Middle frontal gyrus (tissue), 1 donor: ENCODE measurements at regions not wholly inside any gene's neighbourhood (a gene's known extent, or its start where the extent isn't known, plus 50 kb on each side); places are given as distances from the start of the nearest gene placed in this dataset.

ENCODE experiments used
- DNase-seq: peaks from one replicate; pipeline ENCODE4 v3.0.0-alpha.2; 2015; ENCODE audit warnings: low spot score; ENCODE audit errors: extremely low spot score

GRCh38 chr6:137271245-137272183 lies 52.3 kb upstream of the IFNGR1 start:
- DNase-seq = peak; percentile 46

GRCh38 chr6:137269803-137270202 lies 50.6 kb upstream of the IFNGR1 start:
- DNase-seq = no peak

GRCh38 chr6:137269347-137269746 lies 50.2 kb upstream of the IFNGR1 start:
- DNase-seq = no peak
